COLO668 (cell line): ENCODE measurements at regions not wholly inside any gene's neighbourhood (a gene's known extent, or its start where the extent isn't known, plus 50 kb on each side); places are given as distances from the start of the nearest gene placed in this dataset.
A peak's percentile ranks its signal among the peaks of the same experiment; 100 is the strongest.

Source experiments
- DNase-seq: peaks from one replicate; lab custom pipeline; 2025; ENCODE audit not compliant: unreplicated experiment; lab: John Stamatoyannopoulos, UW

GRCh38 chr2:238731961-238732360 is 115.9 kb upstream of the TWIST2 start:
- DNase-seq, result no peak

DNA sequence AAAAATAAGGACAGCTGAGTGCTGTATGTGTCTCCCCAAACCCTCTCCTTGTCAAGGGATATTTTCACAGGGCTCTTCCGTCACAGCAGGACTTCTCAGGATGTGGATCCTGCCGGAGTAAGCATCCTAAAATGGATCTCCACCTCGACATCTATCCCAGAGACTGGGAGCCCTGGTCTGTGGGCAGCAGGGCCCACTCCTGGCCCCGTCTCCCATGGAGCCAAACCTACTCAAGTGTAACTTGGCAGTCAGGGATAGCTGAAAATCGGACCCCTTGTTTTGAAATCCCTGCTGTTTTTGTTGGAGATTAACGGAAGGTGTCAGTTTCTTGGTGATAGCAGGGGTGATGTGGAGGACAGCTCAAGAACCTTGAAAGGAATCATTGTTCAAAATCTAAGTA is 109.0 kb upstream of the TWIST2 start:
- DNase-seq, result no peak

GRCh38 chr2:238739668-238740067 is 108.2 kb upstream of the TWIST2 start:
- DNase-seq, result no peak

GRCh38 chr2:238741277-238741676 is 106.6 kb upstream of the TWIST2 start:
- no peak for DNase-seq

DNA sequence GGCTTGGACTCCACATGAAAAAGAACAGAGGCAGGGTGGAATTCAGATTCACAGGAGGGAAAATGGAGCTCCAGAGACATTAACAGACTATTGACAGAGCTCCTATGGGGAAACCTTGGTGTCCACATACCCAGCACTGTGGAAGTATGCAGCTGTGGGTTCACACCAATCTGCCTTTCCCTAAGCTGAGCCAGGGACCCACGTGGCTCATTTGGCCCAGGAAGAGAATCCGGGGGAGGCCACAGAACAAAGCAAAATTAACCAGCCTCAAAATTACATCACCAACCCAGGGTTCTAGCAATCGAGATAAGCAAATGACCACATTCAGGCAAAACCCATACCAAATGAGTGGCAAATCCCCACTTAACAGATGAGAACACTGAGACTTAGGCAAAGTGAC is 105.8 kb upstream of the TWIST2 start:
- no peak for DNase-seq

GRCh38 chr2:238742664-238743063 is 105.2 kb upstream of the TWIST2 start:
- no peak for DNase-seq

DNA sequence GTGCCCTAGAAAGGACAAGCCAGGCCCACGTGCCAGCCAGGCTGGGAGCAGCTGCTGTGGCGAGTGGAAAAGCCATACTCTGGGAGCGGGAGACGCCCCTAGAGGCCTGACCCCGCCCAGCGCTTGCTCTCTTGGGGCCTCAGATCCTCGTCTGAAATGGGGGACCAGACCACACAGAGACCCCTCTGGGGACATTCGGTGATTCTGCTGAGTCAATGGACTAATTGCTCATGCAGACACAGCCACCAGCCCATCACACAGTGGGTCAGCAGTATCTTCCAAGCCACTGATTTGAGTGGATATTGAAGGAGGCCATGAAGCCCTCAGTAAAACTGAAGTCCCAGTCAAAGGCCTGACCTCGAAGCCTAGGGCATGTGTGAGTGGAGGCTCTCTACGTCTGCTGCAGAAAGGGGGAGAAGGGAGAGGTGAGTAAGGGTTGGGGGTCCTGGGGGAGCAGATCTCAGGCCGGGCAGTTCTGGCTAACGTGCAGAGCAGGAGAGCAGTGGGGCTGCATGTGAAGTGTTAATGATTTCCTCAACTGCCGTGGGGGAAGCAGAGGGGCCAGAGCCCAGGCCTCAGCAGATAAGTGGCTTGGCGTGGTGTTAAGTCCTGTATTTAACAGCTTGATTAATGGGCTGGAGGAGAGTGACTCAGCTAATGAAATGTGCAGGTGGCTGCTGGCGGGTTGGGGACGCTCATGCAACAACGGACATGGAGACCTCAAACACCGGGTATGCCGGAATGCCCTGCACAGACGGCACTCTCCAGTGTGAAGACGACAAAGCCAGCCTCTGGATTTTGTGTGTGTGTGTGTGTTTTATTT is 104.4 kb upstream of the TWIST2 start:
- DNase-seq, result peak; percentile 36

DNA sequence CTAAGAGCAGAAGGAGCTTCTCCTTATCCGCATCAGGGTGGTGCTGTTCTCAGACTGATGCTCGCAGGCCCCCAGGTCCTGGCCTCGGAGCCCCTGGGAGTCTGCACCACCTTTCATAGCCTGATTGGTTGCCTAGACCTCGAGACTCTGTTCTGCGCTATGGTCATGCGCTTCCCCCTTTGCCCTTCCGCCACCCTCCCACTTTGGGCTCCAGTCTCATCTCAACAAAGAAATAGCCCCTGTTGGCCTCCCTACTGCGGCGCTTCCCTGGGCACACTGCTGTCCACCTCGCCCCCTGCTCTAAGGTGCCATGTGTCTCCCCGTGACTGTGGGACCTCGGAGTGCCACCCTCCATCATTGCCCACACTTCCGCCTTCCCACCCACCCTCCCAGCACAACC is 102.9 kb upstream of the TWIST2 start:
- DNase-seq, result no peak

GRCh38 chr2:238745997-238746396 is 101.9 kb upstream of the TWIST2 start:
- DNase-seq, result no peak

DNA sequence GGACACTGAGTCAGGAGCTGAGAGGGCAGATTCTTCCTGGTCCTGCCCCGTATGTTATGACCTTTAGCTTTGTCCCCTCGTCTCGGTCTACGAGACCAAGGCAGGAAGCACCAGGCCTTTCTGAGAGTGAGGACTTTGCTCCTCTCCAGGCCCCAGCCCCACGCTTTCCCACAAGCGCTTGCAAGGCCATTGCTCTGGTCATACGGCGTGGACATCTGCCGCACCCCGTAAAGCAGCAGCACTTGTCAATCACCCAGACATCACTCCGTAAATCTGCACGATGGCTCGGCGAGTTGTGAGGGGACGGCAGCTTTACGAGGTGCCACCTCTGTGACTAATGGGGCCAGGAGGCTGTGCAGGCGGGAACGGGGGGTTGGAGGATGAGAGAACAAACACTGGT is 100.8 kb upstream of the TWIST2 start:
- no peak for DNase-seq

- no peak for DNase-seq
Measured at GRCh38 chr2:238747557-238747956, 100.3 kb upstream of the TWIST2 start.

- DNase-seq, result no peak
Measured at GRCh38 chr2:238750212-238750904, 97.5 kb upstream of the TWIST2 start.

GRCh38 chr2:238754259-238754658 is 93.6 kb upstream of the TWIST2 start:
- no peak for DNase-seq

DNA sequence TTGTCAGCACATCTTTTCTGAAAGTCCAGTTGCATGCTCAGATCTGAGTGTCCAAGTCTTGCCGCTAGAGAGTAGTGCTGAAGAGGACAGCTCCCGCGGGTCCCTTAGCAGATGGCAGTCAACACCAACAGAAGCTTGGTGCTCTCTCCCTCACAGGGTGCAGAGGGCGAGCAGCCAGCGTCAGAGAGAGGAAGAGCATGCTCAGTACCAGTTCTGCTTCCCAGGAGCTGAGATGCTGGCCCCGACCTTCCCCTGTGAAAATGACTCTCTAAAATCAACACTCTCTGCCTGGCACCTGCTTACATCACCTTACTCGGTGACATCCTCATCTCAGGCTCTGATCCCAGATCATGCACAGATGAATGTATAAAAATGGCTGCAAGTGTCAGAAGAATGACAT is 86.0 kb upstream of the TWIST2 start:
- no peak for DNase-seq

- no peak for DNase-seq
Measured at GRCh38 chr2:238763471-238763995, 84.4 kb upstream of the TWIST2 start.

- DNase-seq, result no peak
Measured at GRCh38 chr2:238765590-238765989, 82.3 kb upstream of the TWIST2 start.

DNA sequence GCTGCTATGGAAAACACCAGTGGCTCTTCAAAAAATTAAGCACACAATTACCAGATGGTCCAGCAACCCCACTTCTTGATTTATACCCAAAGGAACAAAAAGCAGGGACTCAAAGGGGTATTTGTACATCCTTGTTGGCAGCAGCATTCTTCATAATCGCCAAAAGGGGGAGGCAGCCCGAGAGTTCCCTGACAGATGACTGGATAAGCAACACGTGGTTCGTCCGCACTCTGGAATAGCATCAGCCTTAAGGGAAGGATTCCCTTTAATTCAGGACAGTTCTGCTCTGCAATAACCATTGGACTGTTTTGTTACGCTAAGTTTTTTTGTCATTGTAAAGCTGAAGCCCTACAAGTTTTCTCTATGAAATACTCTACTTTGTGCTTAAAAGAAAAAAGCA is 76.7 kb upstream of the TWIST2 start:
- no peak for DNase-seq

- no peak for DNase-seq
Measured at GRCh38 chr2:238771639-238772038, 76.2 kb upstream of the TWIST2 start.

GRCh38 chr2:238772635-238773297 is 75.1 kb upstream of the TWIST2 start:
- DNase-seq, result no peak

- DNase-seq, result no peak
Measured at GRCh38 chr2:238773472-238773871, 74.4 kb upstream of the TWIST2 start.

GRCh38 chr2:238774071-238774470 is 73.8 kb upstream of the TWIST2 start:
- no peak for DNase-seq

DNA sequence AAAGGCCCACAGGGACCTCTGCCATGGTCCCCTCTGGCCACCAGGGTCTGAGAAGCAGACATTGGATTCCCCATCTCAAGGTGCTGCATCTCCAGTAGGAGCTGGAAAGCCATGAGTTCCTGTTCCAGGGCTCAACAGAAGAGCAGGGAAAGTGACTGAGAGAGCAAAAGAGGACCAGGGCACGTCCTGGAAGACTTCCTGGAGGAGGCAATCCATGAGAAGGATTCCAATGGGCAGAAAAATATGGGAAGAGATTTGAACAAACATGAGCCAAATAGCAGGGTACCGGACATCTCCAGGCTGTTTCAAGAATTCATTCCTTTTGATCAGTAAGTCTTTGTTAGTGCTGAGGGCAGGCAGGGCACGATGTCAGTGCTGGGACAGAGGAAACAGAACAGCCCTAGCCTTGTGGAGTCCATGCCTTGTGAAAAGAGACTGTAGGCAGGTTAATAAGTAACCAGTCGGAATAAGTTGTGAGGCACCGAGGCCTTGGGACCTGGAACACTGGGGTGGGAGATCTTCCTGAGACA is 72.8 kb upstream of the TWIST2 start:
- no peak for DNase-seq
